H7 (cell line): ENCODE measurements at regions not wholly inside any gene's neighbourhood (a gene's known extent, or its start where the extent isn't known, plus 50 kb on each side); places are given as distances from the start of the nearest gene placed in this dataset.

ENCODE experiments used
- DNase-seq: peaks from one replicate; pipeline ENCODE4 v3.0.0; 2012
- H3K27me3 ChIP-seq: 2 replicates; pipeline ENCODE4 v1.6.0; 2011; ENCODE audit warnings: mild to moderate bottlenecking, low read length; ENCODE audit not compliant: control insufficient read depth, insufficient read depth
- H3K36me3 ChIP-seq: replicated peaks from 2 replicates; pipeline ENCODE4 v1.5.1; 2011; ENCODE audit warnings: low read length; ENCODE audit not compliant: control insufficient read depth, insufficient read depth
- H3K4me3 ChIP-seq: 2 replicates; pipeline ENCODE4 v1.5.1; 2011; ENCODE audit warnings: low read depth, mild to moderate bottlenecking, control low read depth, low read length, moderate library complexity; ENCODE audit not compliant: insufficient read depth

DNA sequence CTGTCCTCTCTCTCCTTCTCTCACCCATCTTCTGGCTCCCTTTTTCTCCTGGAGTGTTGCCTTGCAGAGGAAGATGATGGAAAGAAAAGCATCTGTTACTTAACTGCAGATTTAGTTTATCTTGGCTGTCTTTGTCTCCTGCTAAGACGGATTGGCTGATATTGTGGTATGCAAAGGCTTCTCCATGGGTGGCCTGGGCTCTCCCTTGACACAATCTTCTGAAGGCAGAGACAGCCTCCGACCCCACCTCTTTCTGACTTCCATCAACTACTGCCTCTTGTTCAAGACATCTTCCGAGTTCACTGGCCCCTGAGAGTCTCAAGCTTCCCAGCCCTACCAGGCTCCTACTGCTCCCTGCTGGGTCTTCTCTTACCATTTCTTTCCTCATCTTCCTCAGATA is 403.7 kb downstream of the LRRC70 start:
- Histone ChIP-seq H3K27me3 (no peaks in the 10 kb centered on the region), H3K36me3 (no peaks in the 10 kb centered on the region), H3K4me3 (no peak overlapping the region)
- peak; percentile 3 for DNase-seq

DNA sequence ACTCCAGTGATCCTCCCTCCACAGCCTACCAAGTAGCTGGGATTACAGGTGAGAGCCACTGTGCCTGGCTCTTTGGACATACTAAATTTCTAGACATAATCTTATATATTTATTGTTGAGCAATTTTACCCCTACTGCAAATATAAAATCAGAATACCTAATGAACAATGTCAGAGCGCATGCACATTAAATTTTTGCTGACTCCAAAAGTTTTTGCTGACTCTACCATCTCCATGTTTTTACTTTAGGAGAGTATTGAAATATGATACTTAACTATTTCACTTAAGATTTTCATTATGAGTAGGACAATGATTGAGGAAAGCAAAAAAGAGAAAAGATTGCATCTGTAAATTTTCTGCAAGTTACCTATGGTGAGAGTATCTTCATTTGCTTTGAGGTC is 402.3 kb downstream of the LRRC70 start:
- Histone ChIP-seq H3K4me3 (no peak overlapping the region), H3K36me3 (no peaks in the 10 kb centered on the region), H3K27me3 (no peaks in the 10 kb centered on the region)
- no peak for DNase-seq

DNA sequence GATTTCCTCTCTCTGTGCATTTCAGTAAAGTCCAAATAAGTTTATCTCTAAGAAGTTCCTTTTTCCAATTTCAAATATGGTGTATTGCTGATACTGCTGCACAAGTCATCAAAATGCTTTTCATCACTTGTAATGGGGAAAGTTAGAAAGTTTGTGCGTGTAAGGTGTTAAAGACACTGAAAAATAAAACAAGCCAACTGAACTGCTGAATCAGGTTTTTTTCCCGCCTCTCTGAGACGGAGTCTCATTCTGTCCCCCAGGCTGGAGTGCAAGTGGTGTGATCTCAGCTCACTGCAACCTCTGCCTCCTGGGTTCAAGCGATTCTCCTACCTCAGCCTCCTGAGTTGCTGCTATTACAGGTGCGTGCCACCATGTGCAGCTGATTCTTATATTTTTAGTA is 400.9 kb downstream of the LRRC70 start:
- no peaks in the 10 kb centered on the region for H3K36me3 ChIP-seq
- no peak for DNase-seq
- H3K4me3 ChIP-seq, result no peak overlapping the region
- H3K27me3 ChIP-seq, result no peaks in the 10 kb centered on the region

DNA sequence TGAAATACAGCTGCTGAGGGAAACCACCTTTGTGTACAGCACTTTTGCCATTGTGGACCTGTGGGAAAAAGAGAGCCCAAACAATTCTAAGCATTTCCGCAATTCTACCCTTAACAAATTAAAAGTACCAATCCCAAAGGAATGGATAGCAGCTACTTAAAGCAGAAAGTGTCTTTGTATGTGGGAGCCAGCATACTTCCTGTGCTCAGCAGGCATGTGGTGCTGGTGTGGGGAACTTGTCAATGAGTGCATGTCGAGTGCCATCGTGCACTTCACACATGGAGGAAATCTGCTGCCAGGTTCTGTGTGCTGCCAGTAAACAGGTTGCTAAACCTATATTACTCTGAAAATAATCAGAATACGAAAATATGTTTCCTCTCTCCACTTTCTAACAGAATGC is 399.0 kb downstream of the LRRC70 start:
- Histone ChIP-seq H3K4me3 (no peak overlapping the region), H3K36me3 (no peaks in the 10 kb centered on the region), H3K27me3 (no peaks in the 10 kb centered on the region)
- DNase-seq, result peak; percentile 2

DNA sequence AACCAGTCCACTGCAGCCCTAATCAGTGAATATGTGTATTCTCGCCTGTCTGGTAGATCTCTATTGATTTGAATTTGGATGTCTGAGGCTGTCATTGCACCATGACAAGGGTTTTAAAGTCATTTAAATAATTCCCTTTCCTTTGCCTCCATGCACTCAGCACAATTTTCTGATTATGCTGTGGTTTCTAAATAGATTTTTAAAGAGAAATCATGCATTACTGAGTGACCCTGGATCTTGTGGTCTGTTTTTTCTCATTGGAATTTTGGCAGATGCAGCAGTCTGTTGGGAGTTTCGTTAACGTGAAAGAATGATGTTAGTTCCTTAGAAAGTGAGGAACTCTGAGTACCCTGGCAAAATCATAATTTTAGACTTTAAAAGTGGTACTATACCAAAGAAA is 396.0 kb downstream of the LRRC70 start:
- H3K27me3 ChIP-seq, result no peaks in the 10 kb centered on the region
- H3K4me3 ChIP-seq, result no peak overlapping the region
- H3K36me3 ChIP-seq, result no peaks in the 10 kb centered on the region
- no peak for DNase-seq

DNA sequence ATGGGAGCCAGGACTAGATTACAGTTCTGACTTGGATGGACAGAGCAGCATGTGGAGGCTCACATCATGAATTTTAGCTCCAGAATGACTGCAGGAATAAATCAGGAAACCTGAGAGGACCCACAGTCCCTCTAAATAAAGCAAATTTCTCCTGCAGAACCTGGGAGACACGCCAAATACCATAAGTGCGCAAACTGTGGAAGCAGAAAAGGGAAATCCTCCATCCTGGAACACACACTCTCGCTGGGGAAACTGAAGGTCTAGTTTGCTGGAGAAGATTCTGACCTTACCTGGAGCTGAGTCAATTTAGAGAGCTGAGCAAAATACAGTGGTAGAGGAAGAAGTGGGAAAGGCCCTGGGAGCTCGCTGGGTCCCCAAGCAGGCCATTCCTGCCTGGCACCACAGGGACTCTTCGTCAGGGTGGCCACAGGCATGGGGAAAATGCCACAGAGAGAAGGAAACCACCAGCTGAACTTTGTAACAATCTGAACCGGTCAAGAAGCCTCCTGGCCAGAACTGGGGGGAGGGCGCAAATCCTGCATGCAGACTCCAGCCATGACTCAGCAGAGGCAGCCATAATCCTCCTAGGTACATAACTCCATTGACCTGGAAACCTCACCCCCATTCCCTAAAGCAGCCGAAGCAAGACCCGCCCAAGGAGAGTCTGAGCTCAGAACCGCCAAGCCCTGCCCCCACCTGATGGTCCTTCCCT is 390.9 kb downstream of the LRRC70 start:
- H3K27me3 ChIP-seq, result no peaks in the 10 kb centered on the region
- H3K36me3 ChIP-seq, result no peaks in the 10 kb centered on the region
- DNase-seq, result no peak
- H3K4me3 ChIP-seq, result no peak overlapping the region

DNA sequence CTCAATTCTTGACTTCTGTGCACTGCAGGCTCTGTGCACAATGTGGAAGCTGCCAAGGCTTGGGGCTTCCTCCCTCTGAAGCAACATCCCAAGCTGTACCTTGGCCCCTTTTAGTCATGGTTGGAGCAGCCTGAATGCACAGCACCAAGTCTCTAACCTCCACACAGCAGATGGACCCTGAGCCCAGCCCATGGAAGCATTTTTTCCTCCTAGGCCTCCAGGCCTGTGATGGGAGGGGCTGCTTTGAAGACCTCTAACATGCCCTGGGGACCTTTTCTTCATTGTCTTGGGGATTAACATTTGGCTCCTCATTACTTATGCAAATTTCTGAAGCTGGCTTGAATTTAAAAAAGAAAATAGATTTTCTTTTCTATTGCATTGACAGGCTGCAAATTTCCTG is 385.8 kb downstream of the LRRC70 start:
- Histone ChIP-seq H3K4me3 (no peak overlapping the region), H3K27me3 (no peaks in the 10 kb centered on the region), H3K36me3 (no peaks in the 10 kb centered on the region)
- DNase-seq, result no peak

DNA sequence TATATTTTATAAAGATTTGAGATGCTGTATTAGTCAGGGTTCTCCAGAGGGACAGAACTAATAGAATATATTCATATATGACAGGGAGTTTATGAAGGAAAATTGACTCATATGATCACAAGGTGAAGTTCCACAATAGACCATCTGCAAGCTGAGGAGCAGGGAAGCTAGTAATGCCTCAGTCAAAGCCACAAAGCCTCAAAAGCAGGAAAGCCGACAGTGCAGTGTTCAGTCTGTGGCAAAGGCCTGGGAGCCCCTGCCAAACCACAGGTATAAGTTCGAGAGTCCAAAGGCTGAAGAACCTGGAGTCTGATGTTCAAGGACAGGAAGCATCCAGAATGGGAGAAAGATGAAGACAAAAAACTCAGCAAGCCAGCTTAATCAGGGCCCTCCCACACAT is 382.2 kb downstream of the LRRC70 start:
- H3K36me3 ChIP-seq, result no peaks in the 10 kb centered on the region
- H3K4me3 ChIP-seq, result no peak overlapping the region
- H3K27me3 ChIP-seq, result no peaks in the 10 kb centered on the region
- no peak for DNase-seq

DNA sequence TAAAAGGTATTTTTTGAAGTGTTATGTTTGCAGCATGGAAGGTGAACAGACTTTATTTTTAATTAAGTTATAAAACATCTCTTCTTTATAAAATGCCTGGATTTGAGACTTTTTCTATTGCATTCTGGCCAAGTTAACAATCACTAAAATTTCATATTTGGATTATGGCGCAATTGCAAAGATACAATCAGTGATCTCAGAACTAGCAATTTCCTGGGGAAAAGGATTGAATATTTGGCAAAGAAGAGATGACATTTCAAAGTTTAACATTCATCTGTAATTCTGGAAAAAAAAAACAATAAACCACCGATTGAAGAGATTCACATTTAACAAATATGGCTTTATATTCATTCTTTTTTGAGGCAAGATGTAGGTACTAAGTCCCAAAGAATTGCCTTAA is 378.0 kb downstream of the LRRC70 start:
- Histone ChIP-seq H3K27me3 (no peaks in the 10 kb centered on the region), H3K36me3 (no peaks in the 10 kb centered on the region), H3K4me3 (no peak overlapping the region)
- DNase-seq, result no peak

DNA sequence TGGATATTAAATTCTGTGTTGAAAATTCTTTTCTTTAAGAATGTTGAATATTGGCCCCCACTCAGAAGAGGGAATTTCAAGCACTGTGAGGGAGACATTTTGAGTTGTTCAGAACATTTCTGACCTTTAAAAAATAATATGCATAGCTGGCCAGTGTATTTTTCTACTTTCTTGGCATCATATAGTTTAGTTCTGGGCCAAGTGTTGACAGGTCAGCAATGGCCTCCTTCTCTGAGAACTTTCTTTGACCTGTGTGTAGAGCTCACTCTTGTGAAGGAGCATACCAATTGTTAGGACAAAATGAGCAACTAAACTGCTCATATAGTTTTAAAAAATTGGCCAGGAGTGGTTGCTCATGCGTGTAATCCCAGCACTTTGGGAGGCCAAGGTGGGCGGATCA is 376.0 kb downstream of the LRRC70 start:
- H3K27me3 ChIP-seq, result no peaks in the 10 kb centered on the region
- no peaks in the 10 kb centered on the region for H3K36me3 ChIP-seq
- no peak for DNase-seq
- no peak overlapping the region for H3K4me3 ChIP-seq

DNA sequence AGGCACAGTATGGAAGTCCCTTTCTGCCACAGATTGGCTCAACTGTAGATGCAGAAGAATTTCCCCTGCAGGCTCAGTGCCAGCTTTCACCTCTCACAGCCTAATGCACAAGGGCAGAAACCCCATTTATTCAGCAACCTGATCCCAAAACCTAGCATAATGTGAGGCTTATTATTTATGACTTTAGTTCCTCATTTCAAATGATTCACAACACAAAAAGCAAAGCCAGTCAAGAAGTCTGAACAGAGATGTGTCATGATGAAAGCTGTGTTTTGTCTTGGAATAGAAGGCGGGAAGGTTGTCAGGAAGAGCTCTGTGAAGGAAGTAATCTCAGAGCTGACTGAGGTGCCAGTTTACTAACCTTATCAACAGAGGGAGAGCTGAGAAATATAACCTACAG is 369.7 kb downstream of the LRRC70 start:
- Histone ChIP-seq H3K4me3 (no peak overlapping the region), H3K27me3 (no peaks in the 10 kb centered on the region), H3K36me3 (no peaks in the 10 kb centered on the region)
- no peak for DNase-seq

DNA sequence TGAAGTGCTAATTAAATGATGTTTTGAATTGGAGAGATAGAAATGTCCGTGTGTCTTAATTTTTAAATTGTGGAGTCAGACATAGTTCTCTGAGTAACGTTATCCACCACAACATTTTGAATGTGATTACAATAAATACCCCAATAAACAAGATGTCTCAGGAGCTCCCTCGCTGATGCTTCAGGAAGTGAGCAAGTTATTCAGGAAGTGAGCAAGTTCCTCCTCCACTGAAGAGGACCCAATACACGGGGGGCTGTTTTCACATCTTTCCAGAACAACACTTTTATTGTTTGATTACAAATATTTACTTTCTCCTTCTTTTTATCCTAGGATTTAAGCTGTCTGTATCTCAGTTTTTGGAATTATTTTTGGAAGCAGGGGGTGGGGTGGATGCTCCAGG is 363.8 kb downstream of the LRRC70 start:
- Histone ChIP-seq H3K36me3 (no peaks in the 10 kb centered on the region), H3K4me3 (no peak overlapping the region), H3K27me3 (no peaks in the 10 kb centered on the region)
- no peak for DNase-seq

DNA sequence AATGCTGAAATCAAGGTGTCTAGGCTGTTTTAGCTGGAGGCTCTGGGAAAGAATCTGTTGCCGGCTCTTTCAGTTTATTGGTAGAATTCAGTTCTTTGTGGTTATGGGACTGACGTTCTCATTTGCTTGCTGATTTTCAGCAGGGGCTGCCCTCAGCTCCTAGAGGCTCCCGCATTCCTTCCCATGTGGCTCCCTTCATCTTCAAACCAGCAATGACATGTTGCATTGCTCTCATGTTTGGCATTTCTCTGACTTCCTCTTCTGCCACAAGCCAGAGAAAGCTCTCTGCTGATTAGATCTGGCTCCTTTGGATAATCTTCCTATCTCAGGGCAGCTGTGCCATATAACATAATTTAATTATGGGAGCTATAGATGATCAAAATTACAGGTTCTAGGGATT is 360.3 kb downstream of the LRRC70 start:
- Histone ChIP-seq H3K27me3 (no peaks in the 10 kb centered on the region), H3K4me3 (no peak overlapping the region), H3K36me3 (no peaks in the 10 kb centered on the region)
- DNase-seq, result no peak

DNA sequence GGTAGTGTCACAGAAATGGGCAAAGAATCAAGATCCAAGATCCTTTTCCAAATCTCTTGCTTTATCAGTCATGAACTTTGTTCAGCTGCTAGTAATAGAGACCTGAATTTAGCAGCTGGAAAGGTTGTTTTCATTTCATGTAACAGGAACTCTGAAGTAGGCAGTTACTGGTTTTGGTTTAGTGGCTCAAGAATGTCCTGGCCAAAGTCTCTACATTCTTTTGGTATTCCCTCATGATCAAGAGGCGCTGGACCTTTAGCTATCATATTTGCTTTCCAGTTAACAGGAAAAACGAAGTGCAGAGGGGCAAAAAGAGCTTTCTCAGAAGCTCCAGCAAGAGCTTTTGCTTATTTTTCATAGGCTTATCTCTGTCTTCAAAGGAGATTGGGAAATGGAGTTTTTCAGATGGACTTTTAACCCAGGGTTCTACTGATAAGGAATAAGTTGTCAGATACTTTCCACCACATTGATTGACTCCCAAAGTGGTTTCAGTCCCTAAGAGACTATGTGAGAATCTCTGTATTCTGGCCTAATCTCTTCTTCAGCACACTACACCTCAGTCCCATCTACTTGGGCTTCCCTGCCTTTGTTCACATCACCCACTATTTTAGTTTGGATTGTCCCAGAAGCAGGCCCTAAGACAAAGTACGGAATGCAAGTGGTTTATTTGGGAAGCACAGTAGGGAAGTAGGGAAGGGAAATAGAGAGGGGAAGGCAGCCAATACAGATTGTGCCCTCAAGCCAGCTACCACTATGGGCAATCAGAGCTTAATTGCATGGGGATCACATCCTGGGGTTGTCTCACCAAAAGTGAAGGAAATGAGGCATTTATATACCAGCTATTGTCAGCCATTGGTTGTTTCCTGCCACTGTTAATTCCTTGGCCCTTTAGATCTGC is 359.3 kb downstream of the LRRC70 start:
- H3K27me3 ChIP-seq, result no peaks in the 10 kb centered on the region
- no peak overlapping the region for H3K4me3 ChIP-seq
- DNase-seq, result no peak
- no peaks in the 10 kb centered on the region for H3K36me3 ChIP-seq

DNA sequence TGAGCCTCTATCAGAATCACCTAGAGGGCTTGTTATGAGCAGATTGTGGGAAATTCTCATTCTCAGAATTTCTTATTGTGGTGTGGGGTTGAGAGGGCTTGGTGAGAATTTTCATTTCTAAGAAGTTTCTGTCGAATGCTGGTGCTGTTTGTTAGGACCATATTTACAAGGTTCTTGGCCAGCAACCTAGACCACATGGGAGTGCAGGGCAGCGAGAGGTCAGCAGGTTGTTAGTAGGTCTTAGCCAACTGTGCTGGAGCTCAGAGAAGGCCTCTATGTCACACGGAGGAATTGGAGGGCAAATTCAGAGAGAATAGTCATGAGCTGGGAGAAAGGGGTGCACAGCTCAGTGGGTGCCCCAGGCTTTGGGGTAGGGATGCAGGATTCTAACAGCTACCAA is 357.0 kb downstream of the LRRC70 start:
- Histone ChIP-seq H3K4me3 (no peak overlapping the region), H3K36me3 (no peaks in the 10 kb centered on the region), H3K27me3 (no peaks in the 10 kb centered on the region)
- DNase-seq, result no peak
